HEK293T (cell line): ENCODE measurements at regions not wholly inside any gene's neighbourhood (a gene's known extent, or its start where the extent isn't known, plus 50 kb on each side); places are given as distances from the start of the nearest gene placed in this dataset.

Experiments used
- ELF4 ChIP-seq: fragments of 450-650 bp; IDR thresholded peaks from 2 replicates; pipeline ENCODE4 v1.6.1; 2017; ENCODE audit warnings: antibody characterized with exemption
- FOXM1 ChIP-seq: fragments of 450-650 bp; IDR thresholded peaks from 2 replicates; pipeline ENCODE4 v1.6.1; 2017; ENCODE audit warnings: mild to moderate bottlenecking, borderline replicate concordance
- PKNOX1 ChIP-seq: fragments of 450-650 bp; IDR thresholded peaks from 2 replicates; pipeline ENCODE4 v1.6.1; 2016

- no peak for TF ChIP-seq FOXM1
- no peak for TF ChIP-seq ELF4
- no peak for TF ChIP-seq PKNOX1
Observed at GRCh38 chr11:121683791-121684190, 231.0 kb upstream of the SORL1-AS1 start.
